UCSD-AML1 (cell line): ENCODE measurements at regions not wholly inside any gene's neighbourhood (a gene's known extent, or its start where the extent isn't known, plus 50 kb on each side); places are given as distances from the start of the nearest gene placed in this dataset.
"Not testable (repeated sequence)": the region's sequence is repeated elsewhere in the genome, so short reads cannot be mapped to it uniquely, and the experiment has no call there.

Source experiments
- DNase-seq: peaks from one replicate; lab custom pipeline; 2025; ENCODE audit not compliant: unreplicated experiment; lab: John Stamatoyannopoulos, UW

GRCh38 chr13:90003566-90003965 is 1343.9 kb upstream of the MIR17HG start:
- no peak for DNase-seq

GRCh38 chr13:90008707-90009149 is 1338.8 kb upstream of the MIR17HG start:
- no peak for DNase-seq

GRCh38 chr13:90014038-90014437 is 1333.4 kb upstream of the MIR17HG start:
- no peak for DNase-seq

- DNase-seq, result no peak
These were observed 1331.7 kb upstream of the MIR17HG start for GRCh38 chr13:90015565-90016507.

- DNase-seq, result no peak
These were observed 1330.8 kb upstream of the MIR17HG start for GRCh38 chr13:90016688-90017087.

GRCh38 chr13:90020536-90021070 is 1326.9 kb upstream of the MIR17HG start:
- DNase-seq, result no peak

- no peak for DNase-seq
These were observed 1320.1 kb upstream of the MIR17HG start for GRCh38 chr13:90027409-90027808.

- DNase-seq, result no peak
These were observed 1315.2 kb upstream of the MIR17HG start for GRCh38 chr13:90032313-90032712.

GRCh38 chr13:90032841-90033493 is 1314.5 kb upstream of the MIR17HG start:
- no peak for DNase-seq

GRCh38 chr13:90039516-90039915 is 1308.0 kb upstream of the MIR17HG start:
- DNase-seq, result no peak

- no peak for DNase-seq
These were observed 1299.9 kb upstream of the MIR17HG start for GRCh38 chr13:90047600-90047999.

- no peak for DNase-seq
These were observed 1297.4 kb upstream of the MIR17HG start for GRCh38 chr13:90049989-90050671.

GRCh38 chr13:90055121-90055520 is 1292.4 kb upstream of the MIR17HG start:
- DNase-seq, result no peak

GRCh38 chr13:90055760-90056159 is 1291.7 kb upstream of the MIR17HG start:
- DNase-seq, result no peak

- not testable (repeated sequence) for DNase-seq
These were observed 1283.3 kb upstream of the MIR17HG start for GRCh38 chr13:90064226-90064625.

GRCh38 chr13:90068658-90069057 is 1278.8 kb upstream of the MIR17HG start:
- no peak for DNase-seq

- no peak for DNase-seq
These were observed 1277.1 kb upstream of the MIR17HG start for GRCh38 chr13:90070362-90070761.

- no peak for DNase-seq
These were observed 1276.5 kb upstream of the MIR17HG start for GRCh38 chr13:90070837-90071525.

GRCh38 chr13:90084684-90085290 is 1262.7 kb upstream of the MIR17HG start:
- DNase-seq, result no peak

- no peak for DNase-seq
These were observed 1258.4 kb upstream of the MIR17HG start for GRCh38 chr13:90089051-90089450.
